GM20431 (cell line): ENCODE measurements at regions not wholly inside any gene's neighbourhood (a gene's known extent, or its start where the extent isn't known, plus 50 kb on each side); places are given as distances from the start of the nearest gene placed in this dataset.

Source experiments
- in situ Hi-C: fragments of 300-500 bp; cut with MseI, MboI; formaldehyde crosslinking; loops from one replicate; pipeline ENCODE4 v1.15.0; 2020; ENCODE audit warnings: low sequenced_read_pairs; ENCODE audit not compliant: unreplicated experiment

DNA sequence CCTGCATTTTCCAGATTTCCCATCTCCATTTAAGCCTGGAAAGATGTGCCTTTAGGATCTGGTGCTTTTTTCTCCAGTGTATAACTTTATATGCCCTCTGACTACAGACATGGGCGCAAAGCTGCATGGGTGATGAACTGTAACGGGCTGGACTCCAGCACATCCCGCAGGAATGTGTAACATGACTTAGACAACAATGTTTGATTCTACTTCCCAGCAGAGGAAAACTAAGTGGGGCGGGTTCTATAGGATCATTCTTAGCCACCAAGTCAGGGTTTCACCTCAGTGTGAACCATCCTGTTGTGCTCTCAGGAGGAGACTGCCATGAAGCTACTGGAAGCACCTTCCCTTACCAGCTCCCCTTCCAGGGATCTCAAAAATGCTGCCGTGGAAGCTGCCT lies 93.2 kb upstream of the SERP2 start:
- in situ Hi-C loops, result no loop called here

DNA sequence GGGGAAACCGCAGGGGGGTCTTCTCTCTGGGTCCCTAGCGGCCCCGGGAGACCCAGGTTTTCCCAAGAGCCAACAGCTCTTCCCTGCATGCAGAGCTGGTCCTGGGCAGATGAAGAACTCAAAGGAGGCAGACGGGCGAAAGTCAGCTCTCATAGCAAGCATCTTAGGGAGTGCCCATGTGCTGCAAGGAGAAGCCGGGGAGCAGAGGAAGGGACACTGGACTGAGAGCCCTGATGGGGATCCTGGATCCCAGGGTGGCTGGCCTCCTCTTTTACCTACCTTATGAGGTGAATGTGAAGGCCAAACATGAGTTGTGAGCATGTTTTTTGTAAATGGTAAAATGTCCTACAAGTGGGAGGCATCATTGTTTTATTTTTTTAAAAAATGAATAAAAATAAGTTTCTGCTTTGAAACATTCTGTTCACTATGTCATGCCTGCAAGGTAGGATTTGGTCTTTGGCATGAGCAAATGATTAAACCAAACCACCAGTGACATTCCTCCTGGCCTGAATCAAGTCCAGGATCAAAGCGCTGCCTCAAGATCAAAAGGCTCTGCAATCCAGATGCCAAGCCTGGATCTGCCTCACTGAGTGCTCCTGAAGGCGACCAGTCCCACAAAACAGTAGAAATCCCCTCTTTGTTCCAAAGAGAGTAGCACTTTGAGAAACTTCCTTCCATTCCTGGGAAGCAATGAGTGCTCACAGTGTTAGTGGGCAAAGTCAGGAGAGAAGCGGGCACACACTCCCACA lies 92.2 kb upstream of the SERP2 start:
- in situ Hi-C loops, result no loop called here

DNA sequence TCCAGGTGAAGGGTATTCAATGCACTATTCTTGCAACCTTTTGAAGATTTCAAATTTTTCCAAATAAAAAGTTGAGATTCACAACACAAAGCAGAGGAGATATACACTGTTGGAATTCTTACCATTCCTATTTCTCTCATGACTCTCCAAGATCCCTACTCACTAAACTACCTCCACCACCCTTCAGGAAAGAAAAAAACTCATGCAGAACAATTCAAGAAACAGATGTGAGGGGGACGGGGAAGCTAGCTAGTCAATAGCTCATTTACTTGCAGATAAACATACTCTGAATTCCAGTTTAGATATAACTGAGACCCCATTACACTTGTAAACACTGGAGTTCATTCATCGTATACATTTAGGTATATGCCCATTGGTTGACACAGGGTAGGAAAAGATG lies 90.0 kb upstream of the SERP2 start:
- in situ Hi-C loops, result no loop called here

DNA sequence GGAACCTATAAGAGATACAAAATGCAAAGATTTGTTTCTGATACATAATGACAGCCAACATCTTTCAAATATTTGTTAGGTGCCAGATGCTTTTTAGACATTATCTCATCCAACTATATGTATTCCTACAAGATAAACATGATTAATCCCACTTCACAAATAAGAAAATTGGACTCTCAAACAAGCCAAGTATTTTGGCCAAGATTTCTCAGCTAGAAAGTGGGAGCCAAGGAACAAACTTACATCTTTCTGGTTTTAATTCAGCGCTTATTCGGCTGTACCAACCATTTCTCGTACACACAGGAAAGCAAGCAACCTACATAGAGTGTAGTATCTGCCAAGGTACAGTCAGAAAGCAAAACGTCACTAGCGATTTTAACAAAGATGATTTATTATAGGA lies 85.7 kb upstream of the SERP2 start:
- in situ Hi-C loops, result no loop called here

DNA sequence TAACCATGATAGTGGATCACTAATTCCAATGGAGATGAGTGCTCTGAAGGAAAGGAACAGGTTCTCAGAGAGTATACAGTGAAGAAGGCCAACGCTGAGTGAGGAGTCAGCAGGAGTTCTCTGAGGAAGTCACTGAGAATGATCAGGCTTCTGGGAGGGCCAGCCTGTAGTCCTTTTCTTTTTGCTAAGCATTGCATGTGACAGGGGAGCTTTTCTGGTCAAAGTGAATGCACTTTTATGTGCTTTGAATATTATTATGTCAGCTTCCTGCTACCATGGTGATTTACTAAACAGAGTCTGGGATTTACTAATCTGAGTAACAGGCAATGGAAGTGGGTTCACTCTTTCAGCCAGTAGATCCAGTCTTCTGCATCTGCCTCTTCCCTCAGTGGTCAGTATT lies 81.1 kb upstream of the SERP2 start:
- in situ Hi-C loops, result no loop called here

DNA sequence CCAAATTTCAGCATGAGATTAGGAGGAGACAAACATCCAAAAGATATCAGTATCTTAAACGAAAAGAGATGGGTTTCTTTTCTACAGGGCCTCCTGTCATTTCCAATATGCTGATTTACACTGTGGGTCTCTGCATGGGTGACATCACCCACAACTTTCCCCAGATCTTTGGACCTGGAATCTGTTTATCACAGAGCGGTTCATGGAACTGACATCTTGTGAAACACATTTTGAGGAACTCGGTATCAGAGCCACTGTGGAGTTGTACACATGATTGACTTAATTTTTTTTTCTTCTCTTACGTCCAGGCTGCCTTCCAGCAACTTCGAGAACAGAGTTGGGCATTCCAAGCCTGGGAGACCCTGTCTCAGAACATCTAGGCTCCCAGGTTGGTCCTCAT lies 80.2 kb upstream of the SERP2 start:
- in situ Hi-C loops, result no loop called here

DNA sequence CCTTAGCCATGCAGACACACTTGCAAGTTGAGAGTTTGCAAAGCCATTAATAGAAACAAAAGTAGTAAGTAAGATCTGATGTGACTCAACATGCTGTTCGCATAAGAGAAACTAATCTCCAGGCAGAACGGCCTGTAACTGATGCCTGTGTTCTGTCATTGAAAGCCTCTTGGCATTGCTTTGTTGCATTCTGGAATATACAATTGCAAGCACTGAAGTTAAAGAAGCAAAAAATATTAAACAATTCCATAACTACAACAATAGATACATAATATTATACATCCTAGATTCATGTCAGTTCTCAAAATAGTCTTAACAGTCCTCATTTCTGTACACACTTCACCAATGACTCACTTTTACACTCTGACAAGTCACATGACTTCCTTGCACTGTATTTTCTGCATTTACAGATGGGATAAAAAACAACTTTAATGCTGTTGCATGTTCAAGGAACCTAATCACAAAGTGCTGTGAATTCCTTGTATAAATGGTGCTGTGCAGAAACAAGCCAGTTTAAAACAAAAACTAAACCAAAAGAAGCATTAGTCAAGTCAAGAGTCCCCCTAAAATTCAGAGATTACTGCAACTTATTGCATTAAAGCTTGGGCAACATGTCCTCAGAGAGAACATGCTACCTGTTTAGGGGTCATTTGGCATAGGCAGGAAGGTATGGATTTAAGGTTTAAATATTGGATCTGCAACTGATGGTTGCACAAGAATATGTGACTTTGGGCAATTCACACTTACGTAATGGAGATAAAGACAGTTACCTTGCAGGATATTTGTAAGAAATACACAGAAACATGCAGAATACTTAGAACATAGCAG lies 79.5 kb upstream of the SERP2 start:
- in situ Hi-C loops, result no loop called here

DNA sequence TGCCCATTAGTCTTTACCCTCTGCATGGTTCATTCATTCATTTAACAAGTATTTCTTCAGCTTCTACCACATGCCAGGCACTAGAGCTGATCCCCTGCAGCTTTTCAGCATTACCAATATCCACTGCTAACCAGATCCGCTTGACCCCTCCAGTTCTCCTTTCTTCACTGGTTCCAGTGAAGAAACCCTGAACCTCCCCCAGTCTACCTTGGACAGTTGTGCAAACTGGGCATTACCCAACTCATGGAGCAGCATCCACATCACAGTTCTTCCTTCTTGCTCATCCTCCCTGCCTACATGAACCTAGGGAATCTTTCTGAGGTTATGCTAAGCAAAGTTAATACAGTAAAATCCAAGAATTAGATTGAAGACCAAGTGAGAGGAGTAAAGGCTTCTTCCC lies 78.7 kb upstream of the SERP2 start:
- in situ Hi-C loops, result no loop called here

DNA sequence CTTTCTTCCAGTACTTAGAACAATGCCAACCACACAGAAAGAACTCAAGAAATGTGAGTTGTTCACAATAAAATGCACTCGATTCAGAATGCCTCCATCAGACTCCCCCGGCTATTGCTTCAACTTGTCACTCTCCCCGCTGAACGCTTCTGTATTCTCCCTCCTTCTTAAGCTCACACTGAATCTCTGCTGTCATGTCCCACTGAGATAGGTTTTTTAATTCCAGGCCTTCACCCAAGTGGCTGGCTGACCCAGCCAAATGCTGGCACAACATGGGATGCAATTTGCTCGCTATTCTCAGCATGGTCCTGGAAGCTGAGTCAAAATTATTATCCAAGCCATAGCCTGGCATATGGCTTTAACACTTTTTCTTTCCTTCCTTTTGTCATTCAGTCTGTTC lies 76.8 kb upstream of the SERP2 start:
- in situ Hi-C loops, result no loop called here

DNA sequence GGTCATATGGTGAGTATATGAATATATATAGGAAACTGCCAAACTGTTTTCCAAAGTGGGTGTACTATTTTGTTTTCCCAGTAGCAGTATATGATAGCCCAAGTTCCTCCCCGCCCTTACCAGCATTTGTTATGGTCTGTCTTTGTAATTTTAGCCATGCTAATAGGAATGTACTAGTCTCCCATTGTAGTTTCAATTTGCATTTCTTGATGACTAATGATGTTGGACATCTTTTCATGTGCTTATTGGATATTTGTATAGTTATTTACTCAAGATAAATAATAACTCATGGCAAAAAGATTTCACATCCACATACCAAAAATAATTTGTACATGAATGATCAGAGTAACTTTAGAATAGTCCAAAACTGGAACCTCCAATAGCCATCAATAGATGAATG lies 75.3 kb upstream of the SERP2 start:
- in situ Hi-C loops, result no loop called here

DNA sequence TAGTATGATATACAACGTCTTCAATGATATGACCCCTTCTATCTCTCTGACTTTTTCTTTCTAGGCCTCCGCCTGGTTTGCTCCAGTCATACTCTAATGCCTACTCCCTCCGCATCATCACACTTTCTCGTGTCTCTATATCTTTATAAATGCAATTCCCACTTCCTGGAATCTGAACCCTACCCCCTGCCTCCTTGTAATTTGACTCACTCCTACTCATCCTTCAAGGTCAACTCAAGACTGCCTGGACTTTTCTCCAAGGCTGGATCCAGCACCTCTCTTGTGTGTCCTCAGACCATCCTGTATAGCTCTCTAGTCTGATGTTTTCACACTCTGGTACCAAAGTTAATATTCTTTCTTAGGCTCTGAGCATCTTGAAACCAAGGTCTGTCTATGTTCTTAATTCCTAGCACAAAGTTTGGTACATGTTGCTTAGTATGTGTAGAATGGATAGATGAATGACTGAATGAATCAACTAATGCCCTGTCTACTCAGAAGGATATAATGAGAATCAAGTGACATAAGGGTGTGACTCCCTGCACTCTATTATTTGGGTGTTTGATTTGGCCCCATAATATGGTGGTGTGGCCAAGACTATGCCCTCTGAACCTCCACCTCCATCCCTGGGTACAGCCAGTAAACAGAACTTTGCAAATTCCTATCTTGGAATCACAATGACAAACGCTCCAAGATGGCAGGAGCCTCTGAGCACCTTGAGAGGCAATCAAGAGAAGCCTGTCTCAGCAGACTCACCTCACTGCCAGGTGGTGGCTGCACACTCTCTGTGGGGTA lies 74.3 kb upstream of the SERP2 start:
- in situ Hi-C loops, result no loop called here

DNA sequence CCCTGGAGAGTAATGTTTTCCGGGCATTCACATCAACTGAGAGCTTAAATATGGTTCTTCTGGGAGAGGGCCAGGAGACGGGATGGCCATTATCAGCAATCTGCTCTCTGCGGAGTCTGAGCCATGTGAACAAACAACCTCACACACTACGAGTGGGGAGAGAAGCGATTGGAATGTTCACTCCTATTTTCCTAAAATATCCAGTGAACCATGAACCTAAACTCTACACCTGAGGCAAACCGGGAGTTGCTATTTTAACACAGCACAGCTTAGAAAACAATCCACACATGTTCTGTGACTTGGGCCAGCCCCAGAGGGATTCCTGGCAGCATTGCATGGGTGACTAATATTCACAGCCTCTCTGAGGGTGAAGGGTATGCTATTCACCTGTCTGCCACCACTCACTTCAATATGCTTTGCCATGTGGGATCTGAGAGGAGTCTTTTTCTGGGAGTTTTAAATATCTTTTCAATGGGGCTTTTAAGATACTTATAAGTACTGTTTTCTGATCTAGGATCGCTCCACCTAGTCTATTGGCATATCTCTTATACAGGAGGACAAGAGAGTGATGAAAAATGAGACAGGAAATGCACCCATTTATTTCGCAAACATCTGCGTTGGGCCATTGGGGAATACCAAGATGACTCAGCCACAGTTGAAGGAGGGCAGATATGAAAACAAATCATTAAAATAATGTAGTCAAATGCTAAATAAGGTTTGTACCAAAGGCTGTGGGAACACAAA lies 72.6 kb upstream of the SERP2 start:
- in situ Hi-C loops, result no loop called here

DNA sequence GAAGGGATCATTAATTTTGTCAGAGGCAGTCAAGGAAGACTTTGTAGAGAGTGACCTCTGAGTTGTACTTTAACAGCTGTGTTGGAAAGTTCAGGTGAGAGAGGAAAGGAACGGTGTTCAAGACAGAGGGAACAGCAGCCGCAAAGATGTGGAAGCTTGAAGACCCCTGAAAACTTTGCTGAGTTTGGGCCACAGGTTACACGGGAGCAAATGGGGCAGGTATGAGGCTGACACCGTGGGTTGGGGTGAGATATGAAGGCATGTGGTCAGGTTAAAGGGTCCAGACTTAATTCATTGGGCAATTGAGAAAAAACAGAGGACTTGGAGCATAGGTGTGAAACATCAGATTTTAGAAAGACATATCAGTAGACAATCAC lies 72.0 kb upstream of the SERP2 start:
- in situ Hi-C loops, result no loop called here

DNA sequence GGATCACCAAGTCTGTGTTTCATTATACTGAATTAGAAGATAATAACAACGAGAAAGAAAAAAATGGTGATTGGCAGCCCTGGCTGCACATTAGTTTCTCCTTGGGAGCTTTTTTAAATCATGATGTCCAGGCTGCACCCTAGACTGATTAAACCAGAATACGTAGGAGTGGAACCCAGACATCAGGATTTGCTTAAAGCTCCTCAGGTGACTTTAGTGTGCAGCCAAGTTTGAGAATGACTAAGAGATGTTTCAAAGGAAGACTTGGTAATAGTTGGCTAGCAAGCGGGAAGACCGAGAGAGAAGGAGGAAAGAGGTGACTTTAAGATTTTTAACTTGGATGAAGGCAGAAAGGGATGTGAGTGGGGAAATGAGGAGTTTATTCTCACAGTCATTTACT lies 71.4 kb upstream of the SERP2 start:
- in situ Hi-C loops, result no loop called here

DNA sequence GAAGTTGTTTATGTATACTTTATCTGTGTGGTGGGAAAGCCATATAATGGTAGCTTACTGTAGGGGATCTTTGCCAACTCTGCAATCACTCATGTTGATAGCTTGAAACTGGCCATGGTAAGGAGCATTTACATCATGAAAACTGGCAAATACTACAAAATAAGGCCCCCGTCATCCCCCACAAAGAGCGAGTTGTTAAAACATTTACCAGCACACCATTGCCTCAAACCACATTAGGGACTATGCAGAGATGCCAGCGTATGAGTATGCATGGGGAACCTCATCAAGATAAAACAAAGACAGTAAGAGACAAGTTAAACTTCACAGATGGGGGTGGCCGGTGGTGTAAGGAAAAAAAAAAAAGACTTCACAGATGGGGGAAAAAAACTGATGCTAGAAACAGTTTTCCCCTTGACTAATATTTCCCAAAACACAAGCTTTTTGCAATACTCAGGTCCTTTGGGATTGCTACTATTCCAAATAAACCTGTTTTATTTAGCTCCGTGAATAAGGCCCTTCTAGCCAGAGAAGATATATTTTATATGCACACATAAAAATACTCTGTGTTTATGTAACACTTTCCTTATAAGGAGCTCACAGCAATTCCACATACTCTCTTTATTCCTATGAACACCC lies 70.6 kb upstream of the SERP2 start:
- in situ Hi-C loops, result no loop called here

DNA sequence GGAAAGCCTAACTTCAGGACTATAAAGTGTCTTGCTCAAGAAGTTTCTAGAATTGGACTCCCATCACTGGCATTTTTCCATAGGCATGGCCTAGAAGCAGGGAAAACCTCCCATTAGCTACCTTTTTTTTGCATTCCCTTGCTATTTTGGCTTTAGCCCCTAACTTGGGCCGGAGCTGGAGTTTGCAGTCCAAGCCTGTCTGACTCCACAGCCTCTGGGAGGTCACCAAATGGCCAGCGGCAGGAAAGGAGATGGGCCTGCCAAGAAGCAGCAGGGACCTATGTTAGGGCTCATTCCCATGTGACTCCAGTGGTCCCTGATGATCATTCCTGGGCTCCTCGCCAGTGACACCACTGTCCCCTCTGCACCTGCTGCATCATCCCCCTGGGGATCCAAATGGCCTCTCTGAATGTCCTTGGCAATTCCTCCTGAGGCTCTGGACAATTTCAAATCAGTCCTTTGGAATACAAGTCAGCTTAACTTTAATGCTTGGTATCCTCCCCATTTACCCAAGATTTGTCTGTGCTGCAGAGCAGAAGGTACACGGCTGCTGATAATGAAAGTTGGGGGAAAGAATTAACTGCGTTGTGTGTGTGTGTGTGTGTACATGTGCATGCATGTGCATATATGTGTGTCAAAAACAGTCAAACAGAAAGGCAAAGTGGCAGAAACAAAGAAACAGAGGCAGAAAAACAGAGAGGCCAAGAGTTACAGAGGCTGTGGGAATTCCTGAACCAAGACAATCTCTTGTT lies 69.8 kb upstream of the SERP2 start:
- in situ Hi-C loops, result no loop called here

DNA sequence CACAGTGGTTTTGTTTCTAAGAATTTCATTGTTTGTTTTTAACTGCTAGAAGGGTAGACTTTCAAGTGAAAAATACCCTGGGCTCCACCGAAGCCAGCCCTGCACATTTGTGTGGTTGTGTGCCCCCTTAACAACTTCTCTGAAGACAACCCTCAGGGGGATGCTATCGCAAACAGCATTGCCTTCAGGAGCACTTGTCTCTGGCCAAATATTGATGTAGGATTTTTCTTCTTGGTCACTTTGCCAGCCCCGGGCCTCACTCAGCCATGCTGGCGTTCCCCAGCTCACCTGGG lies 69.2 kb upstream of the SERP2 start:
- in situ Hi-C loops, result no loop called here

DNA sequence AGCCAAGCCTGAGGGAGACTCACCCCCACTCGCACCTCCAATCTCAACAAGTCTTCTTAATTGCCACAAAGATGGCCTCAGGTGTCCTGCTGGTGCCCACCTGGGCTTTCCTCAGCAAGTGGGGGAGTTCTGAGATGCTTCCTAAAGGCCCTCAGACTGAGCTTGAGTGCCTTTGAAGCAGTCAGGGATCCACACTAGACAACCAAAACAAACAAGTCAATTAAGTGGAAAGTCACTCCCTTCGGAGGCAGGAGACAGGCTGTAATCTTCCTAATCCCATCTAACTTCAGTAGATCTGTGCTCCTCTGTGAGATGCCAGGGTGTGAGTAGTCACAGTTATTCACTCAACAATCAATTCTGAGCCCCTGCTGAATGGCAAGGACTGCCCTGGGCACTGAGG lies 68.3 kb upstream of the SERP2 start:
- in situ Hi-C loops, result no loop called here

DNA sequence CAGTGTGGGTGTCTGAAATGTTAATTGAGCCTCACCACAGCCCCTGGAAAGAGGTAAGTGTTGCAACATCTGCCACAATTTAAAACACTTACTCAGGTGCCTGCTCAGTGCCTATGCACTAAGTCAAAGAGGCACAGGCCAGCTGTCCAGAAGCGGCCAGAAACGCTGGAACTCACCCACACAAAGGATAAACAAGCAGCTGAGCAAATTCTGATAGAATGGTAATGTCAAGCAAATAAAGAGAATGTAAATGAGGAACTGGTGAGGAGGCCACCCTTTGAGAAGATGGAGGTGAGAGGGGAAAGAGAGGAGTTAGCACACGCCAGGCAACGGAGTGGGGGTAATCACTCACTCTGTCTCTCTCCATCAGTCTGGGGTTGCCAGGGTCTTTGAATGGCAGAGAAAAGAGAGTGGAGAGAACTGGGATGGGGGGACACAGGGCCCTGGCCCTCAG lies 67.7 kb upstream of the SERP2 start:
- in situ Hi-C loops, result no loop called here
